ENCODE measurements at regions not wholly inside any gene's neighbourhood (a gene's known extent, or its start where the extent isn't known, plus 50 kb on each side); places are given as distances from the start of the nearest gene placed in this dataset.

DNA sequence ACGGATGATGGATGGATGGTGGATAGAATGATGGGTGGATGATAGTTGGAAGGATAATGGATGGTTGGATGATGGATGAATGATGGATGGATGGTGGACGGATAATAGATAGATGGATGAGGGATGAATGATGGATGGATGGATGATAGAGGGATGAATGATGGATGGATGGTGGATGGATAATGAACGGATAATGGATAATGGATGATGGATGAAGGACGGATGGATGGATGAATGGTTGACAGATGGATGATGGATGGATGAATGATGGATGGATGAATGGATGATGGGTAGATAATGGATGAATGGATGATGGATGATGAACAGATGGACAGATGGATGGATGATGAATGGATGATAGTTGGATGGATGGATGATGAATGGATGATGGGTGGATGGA lies 255.1 kb downstream of the NPHP4 start:
- Histone ChIP-seq H3K79me2 (no peaks in the 10 kb centered on the region), H3K27me3 (ENCODE audit: control insufficient read depth, insufficient read depth, low read length) (no peaks in the 10 kb centered on the region), H3K4me3 (ENCODE audit: low read depth, low read length) (no peak overlapping the region), H3K27ac (no peak overlapping the region), H3K4me1 (no peaks in the 10 kb centered on the region), H2AFZ (no peak overlapping the region), H3K9ac (no peak overlapping the region), H3K9me3 (ENCODE audit: control insufficient read depth, low read length) (no peaks in the 10 kb centered on the region), H3K36me3 (ENCODE audit: control insufficient read depth, insufficient read depth, low read length) (no peaks in the 10 kb centered on the region), H3K4me2 (ENCODE audit: low read length) (no peak overlapping the region)
- TF ChIP-seq, protein P1, sequence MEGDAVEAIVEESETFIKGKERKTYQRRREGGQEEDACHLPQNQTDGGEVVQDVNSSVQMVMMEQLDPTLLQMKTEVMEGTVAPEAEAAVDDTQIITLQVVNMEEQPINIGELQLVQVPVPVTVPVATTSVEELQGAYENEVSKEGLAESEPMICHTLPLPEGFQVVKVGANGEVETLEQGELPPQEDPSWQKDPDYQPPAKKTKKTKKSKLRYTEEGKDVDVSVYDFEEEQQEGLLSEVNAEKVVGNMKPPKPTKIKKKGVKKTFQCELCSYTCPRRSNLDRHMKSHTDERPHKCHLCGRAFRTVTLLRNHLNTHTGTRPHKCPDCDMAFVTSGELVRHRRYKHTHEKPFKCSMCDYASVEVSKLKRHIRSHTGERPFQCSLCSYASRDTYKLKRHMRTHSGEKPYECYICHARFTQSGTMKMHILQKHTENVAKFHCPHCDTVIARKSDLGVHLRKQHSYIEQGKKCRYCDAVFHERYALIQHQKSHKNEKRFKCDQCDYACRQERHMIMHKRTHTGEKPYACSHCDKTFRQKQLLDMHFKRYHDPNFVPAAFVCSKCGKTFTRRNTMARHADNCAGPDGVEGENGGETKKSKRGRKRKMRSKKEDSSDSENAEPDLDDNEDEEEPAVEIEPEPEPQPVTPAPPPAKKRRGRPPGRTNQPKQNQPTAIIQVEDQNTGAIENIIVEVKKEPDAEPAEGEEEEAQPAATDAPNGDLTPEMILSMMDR (IDR thresholded peaks at IDR 0.05): no peak

DNA sequence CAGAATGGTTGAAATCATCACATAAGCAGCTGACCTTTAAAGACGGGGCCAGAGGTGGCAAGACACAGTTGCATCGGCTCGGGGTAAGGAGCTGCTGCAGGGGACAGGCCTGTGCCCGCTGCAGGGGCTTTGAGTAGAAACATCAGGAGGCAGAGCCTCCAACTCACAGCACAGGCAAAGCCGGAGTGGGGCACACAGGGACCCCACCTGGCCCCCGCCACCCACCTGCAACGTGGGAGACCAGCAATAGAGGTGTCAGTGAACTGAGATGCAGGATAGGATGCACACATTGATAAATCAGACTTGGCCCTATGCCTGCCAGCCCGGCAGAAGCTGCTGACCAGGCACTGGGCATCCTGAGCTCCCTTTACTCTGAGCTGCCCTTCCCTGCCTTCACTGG lies 257.2 kb downstream of the NPHP4 start:
- Histone ChIP-seq H3K36me3 (ENCODE audit: control insufficient read depth, insufficient read depth, low read length) (no peaks in the 10 kb centered on the region), H3K9ac (no peak overlapping the region), H3K4me2 (ENCODE audit: low read length) (no peak overlapping the region), H3K4me3 (ENCODE audit: low read depth, low read length) (no peak overlapping the region), H2AFZ (no peak overlapping the region), H3K9me3 (ENCODE audit: control insufficient read depth, low read length) (no peaks in the 10 kb centered on the region), H3K79me2 (no peaks in the 10 kb centered on the region), H3K27me3 (ENCODE audit: control insufficient read depth, insufficient read depth, low read length) (no peaks in the 10 kb centered on the region), H3K27ac (no peak overlapping the region), H3K4me1 (no peaks in the 10 kb centered on the region)
- TF ChIP-seq, protein P1 (IDR thresholded peaks at IDR 0.05): no peak

DNA sequence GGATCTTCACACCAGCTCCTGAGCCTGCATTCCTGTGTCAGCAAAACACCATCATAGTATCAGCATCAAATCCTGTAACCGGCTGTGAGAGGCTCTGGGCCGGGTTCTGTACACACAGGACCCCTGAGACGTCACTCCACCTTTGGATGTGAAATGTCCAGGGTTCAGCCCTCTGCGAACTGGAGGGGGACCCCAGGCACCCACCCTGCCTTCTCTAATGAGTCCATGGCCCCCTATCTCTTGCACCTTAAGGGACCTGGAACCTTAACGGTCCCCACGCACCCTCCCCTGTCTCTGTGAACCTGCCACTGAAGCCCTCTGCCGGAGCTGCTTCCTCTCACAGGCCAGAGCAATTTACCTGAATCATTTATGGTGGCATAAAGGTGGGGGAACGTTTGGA lies 257.8 kb downstream of the NPHP4 start:
- no peaks in the 10 kb centered on the region for H3K27me3 ChIP-seq (ENCODE audit: control insufficient read depth, insufficient read depth, low read length)
- H3K4me3 ChIP-seq (ENCODE audit: low read depth, low read length): no peak overlapping the region
- no peaks in the 10 kb centered on the region for H3K9me3 ChIP-seq (ENCODE audit: control insufficient read depth, low read length)
- H3K79me2 ChIP-seq: no peaks in the 10 kb centered on the region
- no peaks in the 10 kb centered on the region for H3K36me3 ChIP-seq (ENCODE audit: control insufficient read depth, insufficient read depth, low read length)
- no peaks in the 10 kb centered on the region for H3K4me1 ChIP-seq
- H3K27ac ChIP-seq: no peak overlapping the region
- no peak overlapping the region for H3K9ac ChIP-seq
- H3K4me2 ChIP-seq (ENCODE audit: low read length): no peak overlapping the region
- TF ChIP-seq, protein P1 (IDR thresholded peaks at IDR 0.05): no peak
- H2AFZ ChIP-seq: no peak overlapping the region

DNA sequence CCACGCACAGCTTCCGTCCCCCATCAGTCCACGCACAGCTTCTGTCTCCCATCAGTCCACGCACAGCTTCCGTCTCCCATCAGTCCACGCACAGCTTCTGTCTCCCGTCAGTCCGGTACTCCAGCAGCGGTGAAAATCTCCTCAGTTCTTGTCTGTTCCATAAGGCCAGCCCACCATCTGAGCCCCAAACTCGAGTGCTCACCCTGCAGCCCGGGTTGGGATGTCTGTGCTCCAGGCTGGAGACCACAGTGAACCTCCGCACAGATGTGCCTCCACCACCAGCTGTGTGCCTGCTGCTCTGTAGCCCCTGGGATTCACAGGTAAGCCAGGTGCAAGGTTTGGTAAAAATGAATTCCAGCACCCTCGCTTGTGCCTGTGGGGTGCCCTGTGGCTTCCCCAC lies 258.6 kb downstream of the NPHP4 start:
- Histone ChIP-seq H3K27me3 (ENCODE audit: control insufficient read depth, insufficient read depth, low read length) (no peaks in the 10 kb centered on the region), H3K4me1 (no peaks in the 10 kb centered on the region), H3K79me2 (no peaks in the 10 kb centered on the region), H2AFZ (no peak overlapping the region), H3K9me3 (ENCODE audit: control insufficient read depth, low read length) (no peaks in the 10 kb centered on the region), H3K9ac (no peak overlapping the region), H3K36me3 (ENCODE audit: control insufficient read depth, insufficient read depth, low read length) (no peaks in the 10 kb centered on the region), H3K27ac (no peak overlapping the region), H3K4me2 (ENCODE audit: low read length) (no peak overlapping the region), H3K4me3 (ENCODE audit: low read depth, low read length) (no peak overlapping the region)
- TF ChIP-seq, protein P1 (IDR thresholded peaks at IDR 0.05): no peak

DNA sequence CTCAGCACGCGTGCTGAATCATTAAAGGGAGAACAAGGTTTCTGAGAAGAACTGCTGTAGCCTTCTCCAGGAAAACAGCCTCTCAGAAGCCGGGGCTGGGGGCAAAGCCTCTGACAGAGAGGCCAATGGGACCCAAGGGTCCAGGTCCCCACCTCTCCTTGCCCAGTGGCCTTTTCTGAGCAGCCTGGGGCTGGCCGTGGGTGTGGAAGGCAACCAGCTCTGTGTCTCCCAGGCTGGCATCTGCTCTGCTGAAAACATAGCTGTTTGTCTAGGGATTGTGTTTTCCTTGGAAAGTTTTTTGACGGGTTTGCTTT lies 261.2 kb downstream of the NPHP4 start:
- TF ChIP-seq, protein P1 (IDR thresholded peaks at IDR 0.05): no peak
- H3K4me2 ChIP-seq (ENCODE audit: low read length): no peak overlapping the region

More for the DNA sequence above, 261.2 kb downstream of the NPHP4 start:
- Histone ChIP-seq H3K79me2 (no peaks in the 10 kb centered on the region), H3K4me1 (no peaks in the 10 kb centered on the region), H3K36me3 (ENCODE audit: control insufficient read depth, insufficient read depth, low read length) (no peaks in the 10 kb centered on the region), H2AFZ (no peak overlapping the region), H3K27ac (no peak overlapping the region), H3K9ac (no peak overlapping the region), H3K9me3 (ENCODE audit: control insufficient read depth, low read length) (no peaks in the 10 kb centered on the region), H3K27me3 (ENCODE audit: control insufficient read depth, insufficient read depth, low read length) (no peaks in the 10 kb centered on the region), H3K4me3 (ENCODE audit: low read depth, low read length) (no peak overlapping the region)
